Erythroblast (primary cell): ENCODE measurements at regions not wholly inside any gene's neighbourhood (a gene's known extent, or its start where the extent isn't known, plus 50 kb on each side); places are given as distances from the start of the nearest gene placed in this dataset.
"Not testable (repeated sequence)": the region's sequence is repeated elsewhere in the genome, so short reads cannot be mapped to it uniquely, and the experiment has no call there.

Experiments
- GATA1 ChIP-seq: IDR thresholded peaks from 2 replicates; pipeline ENCODE4 v1.6.1; 2011; ENCODE audit warnings: low read depth, mild to moderate bottlenecking, control low read depth, low read length, moderate library complexity
- POLR2A ChIP-seq: IDR thresholded peaks from 2 replicates; pipeline ENCODE4 v1.6.1; 2011; ENCODE audit warnings: mild to moderate bottlenecking, low read length

GRCh38 chr22:48911647-48912046 is 916.0 kb downstream of the BRD1 start:
- TF ChIP-seq POLR2A, GATA1: not testable (repeated sequence)
